IMR-90 (cell line): ENCODE measurements at regions not wholly inside any gene's neighbourhood (a gene's known extent, or its start where the extent isn't known, plus 50 kb on each side); places are given as distances from the start of the nearest gene placed in this dataset.

ENCODE experiments used
- FOS ChIP-seq: fragments of 150-350 bp; IDR thresholded peaks from 2 replicates; pipeline ENCODE4 v1.6.1; 2016; ENCODE audit warnings: low read depth, low read length
- RAD21 ChIP-seq: IDR thresholded peaks from 2 replicates; pipeline ENCODE4 v1.6.1; 2012; ENCODE audit warnings: low read length, improper control_type of control experiment
- TF ChIP-seq, protein P1 (sequence below): conservative IDR thresholded peaks from 2 replicates; pipeline ENCODE4 v1.5.1; 2012; ENCODE audit warnings: mild to moderate bottlenecking, low read depth, low read length, improper control_type of control experiment

DNA sequence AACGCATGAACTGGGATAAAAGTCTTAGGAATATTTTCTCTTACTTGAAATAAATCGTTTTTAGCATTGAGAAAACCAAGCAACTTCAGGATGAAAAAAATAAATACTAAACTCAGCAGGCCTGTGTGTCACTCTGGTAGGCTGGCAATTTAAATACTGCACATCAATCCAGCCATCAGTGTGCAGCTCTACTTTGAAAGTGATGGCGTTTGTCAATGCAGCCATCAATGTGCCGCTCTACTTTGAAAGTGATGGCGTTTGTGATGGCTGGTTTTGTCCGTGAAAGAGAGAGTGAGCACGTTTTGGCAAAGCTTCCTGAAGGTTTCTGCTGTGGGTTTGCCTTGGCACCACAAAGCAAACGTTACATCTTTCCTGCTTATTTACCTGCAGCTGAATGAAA is 543.5 kb upstream of the SALL3 start:
- TF ChIP-seq FOS (no peak), RAD21 (no peak)
- TF ChIP-seq, protein P1, sequence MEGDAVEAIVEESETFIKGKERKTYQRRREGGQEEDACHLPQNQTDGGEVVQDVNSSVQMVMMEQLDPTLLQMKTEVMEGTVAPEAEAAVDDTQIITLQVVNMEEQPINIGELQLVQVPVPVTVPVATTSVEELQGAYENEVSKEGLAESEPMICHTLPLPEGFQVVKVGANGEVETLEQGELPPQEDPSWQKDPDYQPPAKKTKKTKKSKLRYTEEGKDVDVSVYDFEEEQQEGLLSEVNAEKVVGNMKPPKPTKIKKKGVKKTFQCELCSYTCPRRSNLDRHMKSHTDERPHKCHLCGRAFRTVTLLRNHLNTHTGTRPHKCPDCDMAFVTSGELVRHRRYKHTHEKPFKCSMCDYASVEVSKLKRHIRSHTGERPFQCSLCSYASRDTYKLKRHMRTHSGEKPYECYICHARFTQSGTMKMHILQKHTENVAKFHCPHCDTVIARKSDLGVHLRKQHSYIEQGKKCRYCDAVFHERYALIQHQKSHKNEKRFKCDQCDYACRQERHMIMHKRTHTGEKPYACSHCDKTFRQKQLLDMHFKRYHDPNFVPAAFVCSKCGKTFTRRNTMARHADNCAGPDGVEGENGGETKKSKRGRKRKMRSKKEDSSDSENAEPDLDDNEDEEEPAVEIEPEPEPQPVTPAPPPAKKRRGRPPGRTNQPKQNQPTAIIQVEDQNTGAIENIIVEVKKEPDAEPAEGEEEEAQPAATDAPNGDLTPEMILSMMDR, result no peak
